Panc1 (cell line): ENCODE measurements at regions not wholly inside any gene's neighbourhood (a gene's known extent, or its start where the extent isn't known, plus 50 kb on each side); places are given as distances from the start of the nearest gene placed in this dataset.

ENCODE experiments used
- ATAC-seq: fragments of 200-7000 bp; cut with Tn5 transposase; 2 replicates; pipeline ENCODE4 v1.9.1; 2020; ENCODE audit warnings: mild to moderate bottlenecking, moderate library complexity
- BruUV-seq: library from RNA; stranded (reverse); fragments of 400-500 nt; replicated peaks from 2 replicates; lab custom pipeline; 2021; lab: Mats Ljungman, UMichigan
- CTCF ChIA-PET: fragments of 300-600 bp; sonication (Branson Sonifier 250); formaldehyde crosslinking; loops from one replicate; lab custom pipeline; 2022; ENCODE audit warnings: antibody characterized with exemption; lab: Charles Lee
- POLR2A ChIA-PET: fragments of 300-600 bp; sonication (Branson Sonifier 250); formaldehyde crosslinking; loops from one replicate; lab custom pipeline; 2022; ENCODE audit warnings: antibody characterized with exemption; lab: Charles Lee
- DNase-seq: peaks from one replicate; pipeline ENCODE4 v3.0.0-alpha.2; 2010; ENCODE audit warnings: low read depth, low spot score
- H3K27ac ChIP-seq: 2 replicates; pipeline ENCODE4 v1.5.1; 2011; ENCODE audit warnings: mild to moderate bottlenecking, low read length, inconsistent platforms
- H3K27me3 ChIP-seq: fragments of 200-500 bp; sonication (Bioruptor generic); 2 replicates; pipeline ENCODE4 v1.6.0; 2014; ENCODE audit warnings: low read length, inconsistent platforms; ENCODE audit not compliant: control insufficient read depth, insufficient read depth
- H3K36me3 ChIP-seq: fragments of 200-500 bp; sonication (Bioruptor generic); 2 replicates; pipeline ENCODE4 v1.5.1; 2014; ENCODE audit warnings: inconsistent platforms, mild to moderate bottlenecking, low read length, moderate library complexity; ENCODE audit not compliant: control insufficient read depth, insufficient read depth
- H3K4me1 ChIP-seq: 2 replicates; pipeline ENCODE4 v1.5.1; 2011; ENCODE audit warnings: inconsistent platforms, mild to moderate bottlenecking, low read length, moderate library complexity; ENCODE audit not compliant: control insufficient read depth, insufficient read depth
- H3K4me3 ChIP-seq, 2 experiments: 2 replicates each; pipeline ENCODE4 v1.5.1; 2011 to 2012; ENCODE audit warnings: low read depth in 2 of 2, low read length in 2 of 2, mild to moderate bottlenecking in 2 of 2, inconsistent platforms in 1 of 2, moderate library complexity in 1 of 2
- H3K9me3 ChIP-seq: fragments of 200-500 bp; sonication (Bioruptor generic); 2 replicates; pipeline ENCODE4 v1.5.1; 2014; ENCODE audit warnings: low read depth, mild to moderate bottlenecking, inconsistent platforms, low read length, moderate library complexity; ENCODE audit not compliant: control insufficient read depth, insufficient read depth
- POLR2AphosphoS5 ChIP-seq: IDR thresholded peaks from 2 replicates; pipeline ENCODE4 v1.6.1; 2012; ENCODE audit warnings: mild to moderate bottlenecking, low read depth, low read length, moderate library complexity
- SIN3A ChIP-seq: IDR thresholded peaks from 2 replicates; pipeline ENCODE4 v1.6.1; 2012; ENCODE audit warnings: low read depth, mild to moderate bottlenecking, low read length, moderate library complexity, borderline replicate concordance; ENCODE audit not compliant: insufficient read depth
- TCF7L2 ChIP-seq: IDR thresholded peaks from 2 replicates; pipeline ENCODE4 v1.6.1; 2011; ENCODE audit warnings: mild to moderate bottlenecking, low read depth, low read length, inconsistent platforms
- in situ Hi-C: cut with HindIII; loops from 2 replicates; pipeline ENCODE4 v1.10.0; 2016; ENCODE audit warnings: low sequenced_read_pairs, low pct_unique_long_range_greater_than_20kb
- intact Hi-C: fragments of 100-400 bp; cut with micrococcal nuclease; formaldehyde crosslinking; loops from one replicate; pipeline ENCODE4 v1.10.0; 2022; ENCODE audit not compliant: unreplicated experiment
- TF ChIP-seq, protein P1 (sequence below), 2 experiments: IDR thresholded peaks; 2 replicates each; pipeline ENCODE4 v1.6.1; 2011 to 2012; ENCODE audit warnings: low read depth in 2 of 2, control low read depth in 1 of 2, low read length in 1 of 2, mild to moderate bottlenecking in 1 of 2, moderate library complexity in 1 of 2; ENCODE audit not compliant: insufficient read depth in 1 of 2
- TF ChIP-seq, protein P2 (sequence below): fragments of 450-650 bp; IDR thresholded peaks from 2 replicates; pipeline ENCODE4 v1.5.1; 2017; ENCODE audit warnings: mild to moderate bottlenecking

DNA sequence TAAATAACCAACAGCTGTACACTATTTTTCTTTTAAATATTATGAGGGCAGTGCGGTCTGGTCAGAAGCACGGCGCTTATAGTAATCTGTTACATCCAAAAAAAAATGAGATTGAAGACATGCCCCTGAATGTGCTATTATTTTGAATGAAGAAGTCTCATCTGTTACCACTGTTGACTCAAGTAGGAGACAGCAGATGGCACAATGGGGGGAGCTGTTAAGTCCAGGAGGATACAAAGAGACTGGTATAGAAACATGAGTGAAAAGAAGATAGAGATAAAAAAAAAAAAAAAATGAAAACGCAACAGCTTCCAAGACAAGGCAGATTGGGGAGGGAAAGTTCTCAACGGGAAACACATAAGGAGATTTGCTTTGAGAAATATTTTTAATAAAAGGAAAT is 425.5 kb upstream of the PKDCC start:
- Histone ChIP-seq H3K27me3 (peaks cover 3% of the 10 kb centered on the region; the same call in 1 of the 2 replicates), H3K9me3 (no peaks in the 10 kb centered on the region), H3K4me3 (no peak overlapping the region), H3K36me3 (no peaks in the 10 kb centered on the region), H3K4me1 (no peaks in the 10 kb centered on the region), H3K27ac (no peak overlapping the region)
- intact Hi-C loops (no loop called here), in situ Hi-C loops (no loop called here)
- ChIA-PET CTCF (no interaction called here), POLR2A (no interaction called here)
- ATAC-seq = no peak
- no peak for DNase-seq
- TF ChIP-seq TCF7L2 (no peak), POLR2AphosphoS5 (no peak), SIN3A (no peak)
- TF ChIP-seq, protein P1, sequence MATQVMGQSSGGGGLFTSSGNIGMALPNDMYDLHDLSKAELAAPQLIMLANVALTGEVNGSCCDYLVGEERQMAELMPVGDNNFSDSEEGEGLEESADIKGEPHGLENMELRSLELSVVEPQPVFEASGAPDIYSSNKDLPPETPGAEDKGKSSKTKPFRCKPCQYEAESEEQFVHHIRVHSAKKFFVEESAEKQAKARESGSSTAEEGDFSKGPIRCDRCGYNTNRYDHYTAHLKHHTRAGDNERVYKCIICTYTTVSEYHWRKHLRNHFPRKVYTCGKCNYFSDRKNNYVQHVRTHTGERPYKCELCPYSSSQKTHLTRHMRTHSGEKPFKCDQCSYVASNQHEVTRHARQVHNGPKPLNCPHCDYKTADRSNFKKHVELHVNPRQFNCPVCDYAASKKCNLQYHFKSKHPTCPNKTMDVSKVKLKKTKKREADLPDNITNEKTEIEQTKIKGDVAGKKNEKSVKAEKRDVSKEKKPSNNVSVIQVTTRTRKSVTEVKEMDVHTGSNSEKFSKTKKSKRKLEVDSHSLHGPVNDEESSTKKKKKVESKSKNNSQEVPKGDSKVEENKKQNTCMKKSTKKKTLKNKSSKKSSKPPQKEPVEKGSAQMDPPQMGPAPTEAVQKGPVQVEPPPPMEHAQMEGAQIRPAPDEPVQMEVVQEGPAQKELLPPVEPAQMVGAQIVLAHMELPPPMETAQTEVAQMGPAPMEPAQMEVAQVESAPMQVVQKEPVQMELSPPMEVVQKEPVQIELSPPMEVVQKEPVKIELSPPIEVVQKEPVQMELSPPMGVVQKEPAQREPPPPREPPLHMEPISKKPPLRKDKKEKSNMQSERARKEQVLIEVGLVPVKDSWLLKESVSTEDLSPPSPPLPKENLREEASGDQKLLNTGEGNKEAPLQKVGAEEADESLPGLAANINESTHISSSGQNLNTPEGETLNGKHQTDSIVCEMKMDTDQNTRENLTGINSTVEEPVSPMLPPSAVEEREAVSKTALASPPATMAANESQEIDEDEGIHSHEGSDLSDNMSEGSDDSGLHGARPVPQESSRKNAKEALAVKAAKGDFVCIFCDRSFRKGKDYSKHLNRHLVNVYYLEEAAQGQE (IDR thresholded peaks at IDR 0.05; ENCODE audit: insufficient read depth in 1 of 2, low read depth in 2 of 2, low read length in 1 of 2) = no peak
- TF ChIP-seq, protein P2, sequence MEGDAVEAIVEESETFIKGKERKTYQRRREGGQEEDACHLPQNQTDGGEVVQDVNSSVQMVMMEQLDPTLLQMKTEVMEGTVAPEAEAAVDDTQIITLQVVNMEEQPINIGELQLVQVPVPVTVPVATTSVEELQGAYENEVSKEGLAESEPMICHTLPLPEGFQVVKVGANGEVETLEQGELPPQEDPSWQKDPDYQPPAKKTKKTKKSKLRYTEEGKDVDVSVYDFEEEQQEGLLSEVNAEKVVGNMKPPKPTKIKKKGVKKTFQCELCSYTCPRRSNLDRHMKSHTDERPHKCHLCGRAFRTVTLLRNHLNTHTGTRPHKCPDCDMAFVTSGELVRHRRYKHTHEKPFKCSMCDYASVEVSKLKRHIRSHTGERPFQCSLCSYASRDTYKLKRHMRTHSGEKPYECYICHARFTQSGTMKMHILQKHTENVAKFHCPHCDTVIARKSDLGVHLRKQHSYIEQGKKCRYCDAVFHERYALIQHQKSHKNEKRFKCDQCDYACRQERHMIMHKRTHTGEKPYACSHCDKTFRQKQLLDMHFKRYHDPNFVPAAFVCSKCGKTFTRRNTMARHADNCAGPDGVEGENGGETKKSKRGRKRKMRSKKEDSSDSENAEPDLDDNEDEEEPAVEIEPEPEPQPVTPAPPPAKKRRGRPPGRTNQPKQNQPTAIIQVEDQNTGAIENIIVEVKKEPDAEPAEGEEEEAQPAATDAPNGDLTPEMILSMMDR = no peak
- no TSS peak for BruUV-seq

DNA sequence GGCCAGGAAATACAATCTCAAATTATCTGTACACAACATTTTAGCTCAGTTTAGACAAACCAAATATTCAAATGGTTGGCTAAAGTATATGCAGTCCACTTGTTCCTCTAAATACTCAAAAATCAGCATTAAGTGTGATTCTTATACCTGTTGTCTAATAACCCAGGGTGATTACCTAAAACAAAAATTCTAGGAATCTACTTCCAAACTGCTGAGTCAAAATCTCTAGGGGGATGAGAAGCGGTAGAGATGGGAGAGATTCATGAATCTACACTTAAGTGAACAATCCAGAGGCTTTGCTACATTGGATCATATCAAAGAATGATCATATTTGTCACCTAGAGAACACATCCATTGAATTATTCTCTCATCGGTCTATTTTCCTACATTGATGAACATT is 420.9 kb upstream of the PKDCC start:
- Histone ChIP-seq H3K27me3 (no peaks in the 10 kb centered on the region), H3K4me3 (no peak overlapping the region), H3K27ac (no peak overlapping the region), H3K9me3 (no peaks in the 10 kb centered on the region), H3K36me3 (no peaks in the 10 kb centered on the region), H3K4me1 (no peaks in the 10 kb centered on the region)
- no peak for DNase-seq
- in situ Hi-C loops = no loop called here
- TF ChIP-seq POLR2AphosphoS5 = no peak
- TF ChIP-seq, protein P2 = no peak
- no peak for TF ChIP-seq TCF7L2
- TF ChIP-seq SIN3A = no peak
- TF ChIP-seq, protein P1 (IDR thresholded peaks at IDR 0.05; ENCODE audit: insufficient read depth in 1 of 2, low read depth in 2 of 2, low read length in 1 of 2) = no peak
- BruUV-seq = no TSS peak
- intact Hi-C loops = no loop called here
- ATAC-seq = no peak
- POLR2A ChIA-PET = no interaction called here
- CTCF ChIA-PET = no interaction called here
